Ectodermal cell (in vitro differentiated cells): ENCODE measurements at regions not wholly inside any gene's neighbourhood (a gene's known extent, or its start where the extent isn't known, plus 50 kb on each side); places are given as distances from the start of the nearest gene placed in this dataset.

Experiments used
- H3K27ac ChIP-seq: 2 replicates; pipeline ENCODE4 v1.7.0; 2013; ENCODE audit warnings: mild to moderate bottlenecking, low read depth, low read length; ENCODE audit not compliant: insufficient read depth, poor library complexity, severe bottlenecking
- H3K27me3 ChIP-seq: 2 replicates; pipeline ENCODE4 v1.7.0; 2013; ENCODE audit warnings: mild to moderate bottlenecking, low read length; ENCODE audit not compliant: insufficient read depth, control insufficient read depth, poor library complexity, severe bottlenecking
- H3K36me3 ChIP-seq: one replicate; pipeline ENCODE4 v1.7.0; 2013; ENCODE audit warnings: low read length; ENCODE audit not compliant: control insufficient read depth, insufficient read depth
- H3K4me1 ChIP-seq: one replicate; pipeline ENCODE4 v1.7.0; 2013; ENCODE audit warnings: low read length; ENCODE audit not compliant: control insufficient read depth, insufficient read depth
- H3K4me3 ChIP-seq: 2 replicates; pipeline ENCODE4 v1.7.0; 2013; ENCODE audit warnings: low read depth, low read length, control low read depth; ENCODE audit not compliant: insufficient read depth
- H3K9me3 ChIP-seq: 2 replicates; pipeline ENCODE4 v1.7.0; 2013; ENCODE audit warnings: mild to moderate bottlenecking, low read length, moderate library complexity; ENCODE audit not compliant: control insufficient read depth
- WGBS, 2 experiments: methylation state at CpG; one replicate each; pipeline ENCODE4 v1.1.7; 2013; ENCODE audit warnings: missing lambda C conversion rate in 2 of 2; 5-methylcytosine and 5-hydroxymethylcytosine counted together

- H3K4me3 ChIP-seq, result no peak overlapping the region
- H3K9me3 ChIP-seq, result no peaks in the 10 kb centered on the region
- H3K4me1 ChIP-seq, result no peaks in the 10 kb centered on the region
- no peak overlapping the region for H3K27ac ChIP-seq
- H3K27me3 ChIP-seq, result no peaks in the 10 kb centered on the region
- H3K36me3 ChIP-seq, result no peaks in the 10 kb centered on the region
- 95% methylated on average over 8 of the region's 8 CpGs for WGBS, 2 experiments
These were observed 747.3 kb upstream of the CELF2 start for GRCh38 chr10:10270126-10271050.

GRCh38 chr10:10271639-10272192 is 746.0 kb upstream of the CELF2 start:
- Histone ChIP-seq H3K4me3 (no peak overlapping the region), H3K9me3 (no peaks in the 10 kb centered on the region), H3K27ac (no peak overlapping the region), H3K27me3 (no peaks in the 10 kb centered on the region), H3K4me1 (no peaks in the 10 kb centered on the region), H3K36me3 (no peaks in the 10 kb centered on the region)
- 91 to 100% methylated on average over 1 of the region's 1 CpG for WGBS, 2 experiments

GRCh38 chr10:10273661-10274060 is 744.0 kb upstream of the CELF2 start:
- Histone ChIP-seq H3K9me3 (no peaks in the 10 kb centered on the region), H3K27me3 (no peaks in the 10 kb centered on the region), H3K27ac (no peak overlapping the region), H3K36me3 (no peaks in the 10 kb centered on the region), H3K4me3 (no peak overlapping the region), H3K4me1 (no peaks in the 10 kb centered on the region)
- WGBS, 2 experiments, result 90 to 98% methylated on average over 3 of the region's 3 CpGs

- Histone ChIP-seq H3K9me3 (peaks cover 3% of the 10 kb centered on the region), H3K27me3 (no peaks in the 10 kb centered on the region), H3K36me3 (no peaks in the 10 kb centered on the region), H3K4me3 (no peak overlapping the region), H3K27ac (no peak overlapping the region), H3K4me1 (no peaks in the 10 kb centered on the region)
- 83 to 95% methylated on average over 4 of the region's 4 CpGs for WGBS, 2 experiments
These were observed 737.8 kb upstream of the CELF2 start for GRCh38 chr10:10279906-10280305.

GRCh38 chr10:10292501-10292900 is 725.2 kb upstream of the CELF2 start:
- Histone ChIP-seq H3K27me3 (no peaks in the 10 kb centered on the region), H3K36me3 (no peaks in the 10 kb centered on the region), H3K4me1 (peaks cover 30% of the 10 kb centered on the region), H3K27ac (no peak overlapping the region), H3K9me3 (no peaks in the 10 kb centered on the region), H3K4me3 (no peak overlapping the region)
- WGBS, 2 experiments, result 88 to 89% methylated on average over 4 of the region's 4 CpGs

- WGBS, 2 experiments, result 22% methylated on average over 1 of the region's 1 CpG; no CpG with 5 or more reads in 1 of the 2 experiments
- Histone ChIP-seq H3K27me3 (no peaks in the 10 kb centered on the region), H3K27ac (no peak overlapping the region), H3K4me1 (peaks cover 30% of the 10 kb centered on the region), H3K4me3 (no peak overlapping the region), H3K36me3 (no peaks in the 10 kb centered on the region), H3K9me3 (no peaks in the 10 kb centered on the region)
These were observed 724.6 kb upstream of the CELF2 start for GRCh38 chr10:10293041-10293440.

- WGBS, 2 experiments, result 19% methylated on average over 7 of the region's 7 CpGs
These were observed 724.2 kb upstream of the CELF2 start for GRCh38 chr10:10293481-10293951.

GRCh38 chr10:10294184-10294880 is 723.3 kb upstream of the CELF2 start:
- Histone ChIP-seq H3K27me3 (no peaks in the 10 kb centered on the region), H3K9me3 (no peaks in the 10 kb centered on the region), H3K27ac (peak overlapping the region; percentile 18), H3K4me1 (peaks cover 30% of the 10 kb centered on the region), H3K36me3 (no peaks in the 10 kb centered on the region), H3K4me3 (no peak overlapping the region)
- 72 to 75% methylated on average over 8 of the region's 9 CpGs for WGBS, 2 experiments

More at GRCh38 chr10:10293481-10293951, 724.2 kb upstream of the CELF2 start:
- H3K36me3 ChIP-seq, result no peaks in the 10 kb centered on the region
- no peaks in the 10 kb centered on the region for H3K27me3 ChIP-seq
- H3K27ac ChIP-seq, result no peak overlapping the region
- H3K4me1 ChIP-seq, result peaks cover 30% of the 10 kb centered on the region
- H3K4me3 ChIP-seq, result no peak overlapping the region
- no peaks in the 10 kb centered on the region for H3K9me3 ChIP-seq

- H3K36me3 ChIP-seq, result no peaks in the 10 kb centered on the region
- 45 to 52% methylated on average over 29 of the region's 29 CpGs for WGBS, 2 experiments
- H3K27ac ChIP-seq, result peak overlapping the region; percentile 26
- H3K9me3 ChIP-seq, result no peaks in the 10 kb centered on the region
- H3K27me3 ChIP-seq, result no peaks in the 10 kb centered on the region
- H3K4me1 ChIP-seq, result peaks cover 30% of the 10 kb centered on the region
- H3K4me3 ChIP-seq, result no peak overlapping the region
These were observed 722.7 kb upstream of the CELF2 start for GRCh38 chr10:10294881-10295529.
